ENCODE measurements at regions not wholly inside any gene's neighbourhood (a gene's known extent, or its start where the extent isn't known, plus 50 kb on each side); places are given as distances from the start of the nearest gene placed in this dataset.

GRCh38 chr11:26076233-26076990 is 255.5 kb upstream of the ANO3 start:
- TF ChIP-seq, protein P1, sequence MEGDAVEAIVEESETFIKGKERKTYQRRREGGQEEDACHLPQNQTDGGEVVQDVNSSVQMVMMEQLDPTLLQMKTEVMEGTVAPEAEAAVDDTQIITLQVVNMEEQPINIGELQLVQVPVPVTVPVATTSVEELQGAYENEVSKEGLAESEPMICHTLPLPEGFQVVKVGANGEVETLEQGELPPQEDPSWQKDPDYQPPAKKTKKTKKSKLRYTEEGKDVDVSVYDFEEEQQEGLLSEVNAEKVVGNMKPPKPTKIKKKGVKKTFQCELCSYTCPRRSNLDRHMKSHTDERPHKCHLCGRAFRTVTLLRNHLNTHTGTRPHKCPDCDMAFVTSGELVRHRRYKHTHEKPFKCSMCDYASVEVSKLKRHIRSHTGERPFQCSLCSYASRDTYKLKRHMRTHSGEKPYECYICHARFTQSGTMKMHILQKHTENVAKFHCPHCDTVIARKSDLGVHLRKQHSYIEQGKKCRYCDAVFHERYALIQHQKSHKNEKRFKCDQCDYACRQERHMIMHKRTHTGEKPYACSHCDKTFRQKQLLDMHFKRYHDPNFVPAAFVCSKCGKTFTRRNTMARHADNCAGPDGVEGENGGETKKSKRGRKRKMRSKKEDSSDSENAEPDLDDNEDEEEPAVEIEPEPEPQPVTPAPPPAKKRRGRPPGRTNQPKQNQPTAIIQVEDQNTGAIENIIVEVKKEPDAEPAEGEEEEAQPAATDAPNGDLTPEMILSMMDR (IDR thresholded peaks at IDR 0.05): no peak
- no peak for TF ChIP-seq POLR2A (IDR thresholded peaks at IDR 0.05)
